ENCODE measurements at regions not wholly inside any gene's neighbourhood (a gene's known extent, or its start where the extent isn't known, plus 50 kb on each side); places are given as distances from the start of the nearest gene placed in this dataset.
A peak's percentile ranks its signal among the peaks of the same experiment; 100 is the strongest.
"Not testable (repeated sequence)": the region's sequence is repeated elsewhere in the genome, so short reads cannot be mapped to it uniquely, and the experiment has no call there.

GRCh38 chr7:142567201-142568075 is 181.8 kb upstream of the PRSS1 start:
- no peaks in the 10 kb centered on the region for H3K27me3 ChIP-seq (ENCODE audit: insufficient read depth, poor library complexity, severe bottlenecking)
- no peak overlapping the region for H3K4me3 ChIP-seq (replicated peaks; ENCODE audit: insufficient read depth, low read length)
- no peak for DNase-seq (ENCODE audit: low read depth in 1 of 2, low spot score in 1 of 2)
- no peak for TF ChIP-seq CTCF (IDR thresholded peaks at IDR 0.05; ENCODE audit: insufficient read depth, low read length)
- no peak for TF ChIP-seq REST (IDR thresholded peaks at IDR 0.05; ENCODE audit: insufficient replicate concordance, low read depth)
- no peak for TF ChIP-seq GABPA (IDR thresholded peaks at IDR 0.05; ENCODE audit: low read depth)
- no peak for TF ChIP-seq SPI1 (IDR thresholded peaks at IDR 0.05; ENCODE audit: borderline replicate concordance, low read depth)
- no peak overlapping the region for H3K27ac ChIP-seq (replicated peaks)

GRCh38 chr7:142566271-142566670 is 183.0 kb upstream of the PRSS1 start:
- no peak overlapping the region for H3K4me3 ChIP-seq (replicated peaks; ENCODE audit: insufficient read depth, low read length)
- peak in 1 of 2 experiments; percentile 50 for DNase-seq (ENCODE audit: low read depth in 1 of 2, low spot score in 1 of 2)
- no peaks in the 10 kb centered on the region for H3K27me3 ChIP-seq (ENCODE audit: insufficient read depth, poor library complexity, severe bottlenecking)
- no peak overlapping the region for H3K27ac ChIP-seq (replicated peaks)
- TF ChIP-seq SPI1 (IDR thresholded peaks at IDR 0.05; ENCODE audit: borderline replicate concordance, low read depth) (peak; percentile 84; the same call in 1 of the 2 replicates), REST (IDR thresholded peaks at IDR 0.05; ENCODE audit: insufficient replicate concordance, low read depth) (no peak), GABPA (IDR thresholded peaks at IDR 0.05; ENCODE audit: low read depth) (no peak), POLR2AphosphoS5 (IDR thresholded peaks at IDR 0.05; ENCODE audit: low read depth) (no peak), CTCF (IDR thresholded peaks at IDR 0.05; ENCODE audit: insufficient read depth, low read length) (no peak)

GRCh38 chr7:142564125-142564524 is 185.1 kb upstream of the PRSS1 start:
- peak in 1 of 2 experiments; percentile 36 for DNase-seq (ENCODE audit: low read depth in 1 of 2, low spot score in 1 of 2)
- H3K27ac ChIP-seq (replicated peaks); H3K4me3 ChIP-seq (replicated peaks; ENCODE audit: insufficient read depth, low read length); H3K27me3 ChIP-seq (ENCODE audit: insufficient read depth, poor library complexity, severe bottlenecking): not testable (repeated sequence)
- TF ChIP-seq SPI1 (IDR thresholded peaks at IDR 0.05; ENCODE audit: borderline replicate concordance, low read depth): peak; percentile 15; the same call in 1 of the 2 replicates

- Histone ChIP-seq H3K27ac (replicated peaks) (no peak overlapping the region), H3K27me3 (ENCODE audit: insufficient read depth, poor library complexity, severe bottlenecking) (no peaks in the 10 kb centered on the region), H3K4me3 (replicated peaks; ENCODE audit: insufficient read depth, low read length) (no peak overlapping the region)
- no peak for TF ChIP-seq REST (IDR thresholded peaks at IDR 0.05; ENCODE audit: insufficient replicate concordance, low read depth)
- TF ChIP-seq SPI1 (IDR thresholded peaks at IDR 0.05; ENCODE audit: borderline replicate concordance, low read depth): no peak
- TF ChIP-seq CTCF (IDR thresholded peaks at IDR 0.05; ENCODE audit: insufficient read depth, low read length): no peak
- TF ChIP-seq POLR2AphosphoS5 (IDR thresholded peaks at IDR 0.05; ENCODE audit: low read depth): no peak
- TF ChIP-seq GABPA (IDR thresholded peaks at IDR 0.05; ENCODE audit: low read depth): no peak
- no peak for DNase-seq (ENCODE audit: low read depth in 1 of 2, low spot score in 1 of 2)
Observed at GRCh38 chr7:142563470-142563869, 185.8 kb upstream of the PRSS1 start.
